ENCODE measurements at regions not wholly inside any gene's neighbourhood (a gene's known extent, or its start where the extent isn't known, plus 50 kb on each side); places are given as distances from the start of the nearest gene placed in this dataset.

- no peak for DNase-seq
Measured at GRCh38 chr4:155107059-155107458, 101.4 kb upstream of the NPY2R start.

- DNase-seq = no peak
Measured at GRCh38 chr4:155114790-155115189, 93.6 kb upstream of the NPY2R start.

- no peak for DNase-seq
Measured at GRCh38 chr4:155119006-155119405, 89.4 kb upstream of the NPY2R start.

DNA sequence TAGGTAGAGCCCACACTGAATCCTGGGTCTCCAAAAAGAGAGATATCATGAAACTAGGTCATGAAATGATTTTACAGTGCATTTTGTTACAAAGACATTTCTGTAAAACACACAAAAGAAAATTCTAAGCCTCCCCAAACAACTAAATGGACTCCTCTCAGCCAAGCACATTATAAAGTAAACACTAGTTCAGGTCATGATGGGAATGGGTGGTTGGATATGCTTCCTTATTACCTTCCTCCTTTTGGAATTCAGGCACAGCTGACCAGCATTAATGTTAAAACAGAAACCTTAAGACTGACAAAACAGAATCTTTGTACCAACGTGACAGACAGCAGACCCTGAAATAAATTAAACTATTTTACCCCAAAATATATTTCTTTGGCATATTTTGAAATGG, 87.9 kb upstream of the NPY2R start:
- DNase-seq = no peak

DNA sequence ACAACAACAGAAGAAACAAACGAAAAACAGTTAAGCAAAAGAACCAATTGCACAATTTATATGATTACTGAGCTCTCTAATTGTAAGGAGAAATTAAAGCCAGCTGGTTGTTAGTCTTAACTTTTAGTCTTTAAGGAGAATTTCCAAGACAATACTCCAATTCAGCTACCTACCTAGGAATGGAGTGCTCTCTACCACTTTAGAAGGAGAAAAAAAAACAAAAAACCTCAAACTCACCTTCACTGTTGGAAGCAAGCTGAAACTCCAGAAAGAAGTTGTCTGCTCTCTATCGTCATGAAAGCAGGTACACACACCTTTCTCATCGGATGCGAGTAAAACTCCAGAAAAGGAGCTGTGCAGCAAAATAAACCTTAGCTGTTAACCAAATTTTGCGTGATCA, 86.1 kb upstream of the NPY2R start:
- no peak for DNase-seq

DNA sequence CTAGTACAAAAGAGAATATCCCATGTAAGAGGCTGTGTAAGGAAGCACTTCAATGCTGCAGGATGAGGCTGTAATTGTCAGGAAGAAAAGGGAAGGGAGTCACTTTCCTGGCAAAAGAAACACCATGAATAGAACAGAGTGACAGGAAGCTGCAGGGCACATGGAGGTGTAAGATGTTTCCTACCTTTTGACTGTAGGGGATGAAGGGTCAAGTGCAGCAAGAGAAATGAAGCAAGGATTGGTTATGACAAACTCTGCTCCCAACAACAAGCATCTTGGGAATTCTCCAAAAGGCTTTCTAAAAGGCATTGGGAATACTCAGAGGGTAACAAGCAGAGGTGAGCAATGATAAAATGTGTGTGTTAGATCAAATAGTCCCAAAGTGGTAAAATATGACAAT, 74.3 kb upstream of the NPY2R start:
- no peak for DNase-seq

GRCh38 chr4:155140889-155141288, 67.5 kb upstream of the NPY2R start:
- DNase-seq = no peak

- no peak for DNase-seq
Measured at GRCh38 chr4:155143512-155143911, 64.9 kb upstream of the NPY2R start.
